Lung (tissue), 11 donors: ENCODE measurements at regions not wholly inside any gene's neighbourhood (a gene's known extent, or its start where the extent isn't known, plus 50 kb on each side); places are given as distances from the start of the nearest gene placed in this dataset.

ENCODE experiments used
- ATAC-seq: fragments of 200-7000 bp; cut with Tn5 transposase; one replicate; pipeline ENCODE4 v1.9.1; 2020; ENCODE audit warnings: moderate number of reproducible peaks; ENCODE audit not compliant: insufficient read depth, low FRiP score
- DNase-seq, 3 donors: peaks; one replicate each; pipeline ENCODE4 v3.0.0-alpha.2; 2013 to 2017
- H3K27ac ChIP-seq, 2 donors: one replicate each; pipeline ENCODE4 v1.5.1; 2013; ENCODE audit warnings: mild to moderate bottlenecking in 2 of 2, moderate library complexity in 2 of 2, control low read depth in 1 of 2, inconsistent platforms in 1 of 2, low read depth in 1 of 2, low read length in 1 of 2
- H3K27me3 ChIP-seq, 3 donors: one replicate each; pipeline ENCODE4 v1.5.1; 2013; ENCODE audit warnings: low read length in 2 of 3; ENCODE audit not compliant: control insufficient read depth in 3 of 3, insufficient read depth in 3 of 3
- H3K36me3 ChIP-seq, 4 donors: one replicate each; pipeline ENCODE4 v1.5.1; 2013; ENCODE audit warnings: low read length in 4 of 4, mild to moderate bottlenecking in 1 of 4, moderate library complexity in 1 of 4; ENCODE audit not compliant: control insufficient read depth in 4 of 4, insufficient read depth in 4 of 4
- H3K4me1 ChIP-seq, 5 donors: one replicate each; pipeline ENCODE4 v1.5.1; 2013; ENCODE audit warnings: low read length in 5 of 5, mild to moderate bottlenecking in 2 of 5, moderate library complexity in 1 of 5; ENCODE audit not compliant: control insufficient read depth in 5 of 5, insufficient read depth in 5 of 5
- H3K4me3 ChIP-seq: one replicate; pipeline ENCODE4 v1.5.1; 2013; ENCODE audit warnings: mild to moderate bottlenecking, control low read depth, moderate library complexity
- H3K9ac ChIP-seq, 2 donors: one replicate each; pipeline ENCODE4 v1.5.1; 2013; ENCODE audit warnings: low read length in 2 of 2, control low read depth in 1 of 2; ENCODE audit not compliant: insufficient read depth in 1 of 2
- H3K9me3 ChIP-seq, 4 donors: one replicate each; pipeline ENCODE4 v1.5.1; 2013; ENCODE audit warnings: low read length in 3 of 4, mild to moderate bottlenecking in 1 of 4, moderate library complexity in 1 of 4; ENCODE audit not compliant: control insufficient read depth in 4 of 4, insufficient read depth in 3 of 4
- CTCF ChIP-seq: IDR thresholded peaks from 2 replicates; pipeline ENCODE4 v1.5.1; 2012; ENCODE audit warnings: mild to moderate bottlenecking; ENCODE audit errors: control extremely low read depth, extremely low read depth
- WGBS, 2 donors: extraction: QIAGEN DNeasy Blood & Tissue Kit; methylation state at CpG; one replicate each; pipeline ENCODE4 v1.1.7; 2013; 5-methylcytosine and 5-hydroxymethylcytosine counted together
- donor health status: control.
- donor health status: control.
- donor health status: Bipolar disorder and iron deficiency.
- donor health status: healthy.
- donor health status: DM: yes; HTN: yes; CAD: no.

GRCh38 chr3:22147161-22147560, 396.2 kb upstream of the ZNF385D start:
- no peak for ATAC-seq
- WGBS, 2 donors, result 85 to 89% methylated on average over 3 of the region's 3 CpGs

GRCh38 chr3:22156868-22157267, 405.9 kb upstream of the ZNF385D start:
- Histone ChIP-seq H3K4me1 (no peaks in the 10 kb centered on the region), H3K27me3 (no peaks in the 10 kb centered on the region), H3K9me3 (no peaks in the 10 kb centered on the region), H3K27ac (no peak overlapping the region), H3K4me3 (no peak overlapping the region), H3K36me3 (no peaks in the 10 kb centered on the region), H3K9ac (no peak overlapping the region)
- 72 to 77% methylated on average over 2 of the region's 2 CpGs for whole genome bisulfite sequencing, 2 donors
- no peak for DNase-seq
- ATAC-seq, result no peak
- no peak for TF ChIP-seq CTCF

More at GRCh38 chr3:22147161-22147560, 396.2 kb upstream of the ZNF385D start:
- Histone ChIP-seq H3K27ac (no peak overlapping the region), H3K4me1 (no peaks in the 10 kb centered on the region), H3K4me3 (no peak overlapping the region), H3K9me3 (no peaks in the 10 kb centered on the region), H3K36me3 (no peaks in the 10 kb centered on the region), H3K9ac (no peak overlapping the region), H3K27me3 (no peaks in the 10 kb centered on the region)
- no peak for DNase-seq
- TF ChIP-seq CTCF, result no peak

- H3K4me3 ChIP-seq, result no peak overlapping the region
- ATAC-seq, result no peak
- H3K27ac ChIP-seq, result no peak overlapping the region
- H3K4me1 ChIP-seq, result no peaks in the 10 kb centered on the region
- H3K9me3 ChIP-seq, result peaks cover 0 to under 1% (median 0%) of the 10 kb centered on the region in 4 donors
- no peaks in the 10 kb centered on the region for H3K27me3 ChIP-seq
- H3K36me3 ChIP-seq, result no peaks in the 10 kb centered on the region
- no peak for DNase-seq
- no peak overlapping the region for H3K9ac ChIP-seq
- no peak for TF ChIP-seq CTCF
- 92 to 94% methylated on average over 4 of the region's 4 CpGs for WGBS, 2 donors
Measured at GRCh38 chr3:22157848-22158247, 406.8 kb upstream of the ZNF385D start.

GRCh38 chr3:22159004-22159695, 408.1 kb upstream of the ZNF385D start:
- ATAC-seq, result no peak
- TF ChIP-seq CTCF, result no peak
- H3K4me1 ChIP-seq, result no peaks in the 10 kb centered on the region
- H3K27me3 ChIP-seq, result no peaks in the 10 kb centered on the region
- no peak for DNase-seq
- WGBS, 2 donors, result 72 to 85% methylated on average over 5 of the region's 5 CpGs
- no peak overlapping the region for H3K27ac ChIP-seq
- H3K36me3 ChIP-seq, result no peaks in the 10 kb centered on the region
- no peak overlapping the region for H3K4me3 ChIP-seq
- peaks cover 0 to 2% (median 0%) of the 10 kb centered on the region in 4 donors for H3K9me3 ChIP-seq
- H3K9ac ChIP-seq, result no peak overlapping the region
